Activated naive CD4-positive, alpha-beta T cell treated with anti-CD3 and anti-CD28 coated beads, Interleukin-2, amount 50 U/mL, for 72 hours (primary cell): ENCODE measurements at regions not wholly inside any gene's neighbourhood (a gene's known extent, or its start where the extent isn't known, plus 50 kb on each side); places are given as distances from the start of the nearest gene placed in this dataset.

Experiments
- ATAC-seq, 2 donors: fragments of 150-1000 bp; cut with Tn5 transposase; 2 replicates each; pipeline ENCODE4 v1.10.0; 2021; ENCODE audit warnings: mild to moderate bottlenecking in 2 of 2, moderate library complexity in 2 of 2
- DNase-seq, 2 donors: peaks; one replicate each; pipeline ENCODE4 v3.0.0; 2021 to 2022; ENCODE audit warnings: low spot score in 2 of 2
- H3K27ac Mint-ChIP-seq, 2 donors: one replicate each; pipeline ENCODE4 v1.8.0; 2022; ENCODE audit warnings: mild to moderate bottlenecking in 2 of 2, mixed read lengths in 2 of 2
- H3K36me3 Mint-ChIP-seq, 2 donors: one replicate each; pipeline ENCODE4 v1.8.0; 2022; ENCODE audit warnings: mixed read lengths in 2 of 2
- H3K9me3 Mint-ChIP-seq, 2 donors: one replicate each; pipeline ENCODE4 v1.8.0; 2022; ENCODE audit warnings: mixed read lengths in 2 of 2

GRCh38 chr16:76768948-76769347 lies 422.0 kb upstream of the MON1B start:
- no peak for ATAC-seq
- Mint-ChIP-seq H3K9me3 (peaks cover 21 to 29% of the 10 kb centered on the region in 2 donors), H3K36me3 (no peaks in the 10 kb centered on the region), H3K27ac (no peak overlapping the region)
- no peak for DNase-seq

- ATAC-seq (no peak), DNase-seq (no peak)
- no peak overlapping the region for H3K27ac Mint-ChIP-seq
- peaks cover 16 to 22% of the 10 kb centered on the region in 2 donors for H3K9me3 Mint-ChIP-seq
- H3K36me3 Mint-ChIP-seq, result no peaks in the 10 kb centered on the region
Observed at GRCh38 chr16:76771216-76771615, 419.8 kb upstream of the MON1B start.

GRCh38 chr16:76777721-76778465 lies 413.1 kb upstream of the MON1B start:
- H3K36me3 Mint-ChIP-seq, result no peaks in the 10 kb centered on the region
- H3K9me3 Mint-ChIP-seq, result peaks cover 11 to 13% of the 10 kb centered on the region in 2 donors
- DNase-seq, result no peak
- no peak overlapping the region for H3K27ac Mint-ChIP-seq
- ATAC-seq, result no peak

GRCh38 chr16:76780556-76780955 lies 410.4 kb upstream of the MON1B start:
- ATAC-seq (no peak), DNase-seq (no peak)
- Mint-ChIP-seq H3K27ac (no peak overlapping the region), H3K36me3 (no peaks in the 10 kb centered on the region), H3K9me3 (peaks cover 11 to 19% of the 10 kb centered on the region in 2 donors)

GRCh38 chr16:76784530-76784929 lies 406.5 kb upstream of the MON1B start:
- DNase-seq (no peak), ATAC-seq (no peak)
- H3K27ac Mint-ChIP-seq, result no peak overlapping the region
- H3K36me3 Mint-ChIP-seq, result no peaks in the 10 kb centered on the region
- H3K9me3 Mint-ChIP-seq, result peaks cover 12 to 22% of the 10 kb centered on the region in 2 donors

GRCh38 chr16:76787394-76787793 lies 403.6 kb upstream of the MON1B start:
- H3K9me3 Mint-ChIP-seq, result peaks cover 12 to 15% of the 10 kb centered on the region in 2 donors
- DNase-seq (no peak), ATAC-seq (no peak)
- no peaks in the 10 kb centered on the region for H3K36me3 Mint-ChIP-seq
- no peak overlapping the region for H3K27ac Mint-ChIP-seq

- DNase-seq (no peak), ATAC-seq (no peak)
- Mint-ChIP-seq H3K9me3 (peaks cover 10 to 15% of the 10 kb centered on the region in 2 donors), H3K36me3 (no peaks in the 10 kb centered on the region), H3K27ac (no peak overlapping the region)
Observed at GRCh38 chr16:76791151-76791550, 399.8 kb upstream of the MON1B start.

- no peaks in the 10 kb centered on the region for H3K36me3 Mint-ChIP-seq
- no peak for ATAC-seq
Observed at GRCh38 chr16:76796416-76796815, 394.6 kb upstream of the MON1B start.

GRCh38 chr16:76796978-76797377 lies 394.0 kb upstream of the MON1B start:
- H3K9me3 Mint-ChIP-seq, result peaks cover 2 to 5% of the 10 kb centered on the region in 2 donors
- no peak overlapping the region for H3K27ac Mint-ChIP-seq
- DNase-seq (no peak), ATAC-seq (no peak)
- no peaks in the 10 kb centered on the region for H3K36me3 Mint-ChIP-seq

More at GRCh38 chr16:76796416-76796815, 394.6 kb upstream of the MON1B start:
- Mint-ChIP-seq H3K27ac (no peak overlapping the region), H3K9me3 (peaks cover 0 to 3% of the 10 kb centered on the region in 2 donors)
- DNase-seq, result no peak

- DNase-seq (no peak), ATAC-seq (no peak)
- Mint-ChIP-seq H3K27ac (no peak overlapping the region), H3K9me3 (peaks cover 5 to 10% of the 10 kb centered on the region in 2 donors), H3K36me3 (no peaks in the 10 kb centered on the region)
Observed at GRCh38 chr16:76797457-76797856, 393.5 kb upstream of the MON1B start.

GRCh38 chr16:76800196-76800595 lies 390.8 kb upstream of the MON1B start:
- Mint-ChIP-seq H3K9me3 (peaks cover 20 to 23% of the 10 kb centered on the region in 2 donors), H3K36me3 (peaks cover 0 to 7% of the 10 kb centered on the region in 2 donors), H3K27ac (no peak overlapping the region)
- no peak for ATAC-seq
- DNase-seq, result no peak

- ATAC-seq (no peak), DNase-seq (no peak)
- H3K36me3 Mint-ChIP-seq, result peaks cover 0 to 7% of the 10 kb centered on the region in 2 donors
- H3K27ac Mint-ChIP-seq, result no peak overlapping the region
- peaks cover 21 to 24% of the 10 kb centered on the region in 2 donors for H3K9me3 Mint-ChIP-seq
Observed at GRCh38 chr16:76801357-76801756, 389.6 kb upstream of the MON1B start.

- DNase-seq (no peak), ATAC-seq (no peak)
- no peaks in the 10 kb centered on the region for H3K36me3 Mint-ChIP-seq
- no peak overlapping the region for H3K27ac Mint-ChIP-seq
- H3K9me3 Mint-ChIP-seq, result peaks cover 14 to 21% of the 10 kb centered on the region in 2 donors
Observed at GRCh38 chr16:76816475-76816874, 374.5 kb upstream of the MON1B start.

- Mint-ChIP-seq H3K9me3 (peaks cover 9 to 14% of the 10 kb centered on the region in 2 donors), H3K27ac (no peak overlapping the region)
- no peak for ATAC-seq
Observed at GRCh38 chr16:76818606-76819181, 372.3 kb upstream of the MON1B start.

GRCh38 chr16:76819226-76819916 lies 371.6 kb upstream of the MON1B start:
- Mint-ChIP-seq H3K9me3 (peaks cover 5 to 9% of the 10 kb centered on the region in 2 donors), H3K36me3 (no peaks in the 10 kb centered on the region), H3K27ac (no peak overlapping the region)
- ATAC-seq, result no peak
- no peak for DNase-seq

More at GRCh38 chr16:76818606-76819181, 372.3 kb upstream of the MON1B start:
- no peak for DNase-seq
- H3K36me3 Mint-ChIP-seq, result no peaks in the 10 kb centered on the region

GRCh38 chr16:76824221-76824620 lies 366.8 kb upstream of the MON1B start:
- peaks cover 1 to 10% of the 10 kb centered on the region in 2 donors for H3K9me3 Mint-ChIP-seq
- DNase-seq (no peak), ATAC-seq (no peak)
- no peaks in the 10 kb centered on the region for H3K36me3 Mint-ChIP-seq
- no peak overlapping the region for H3K27ac Mint-ChIP-seq

- ATAC-seq (no peak), DNase-seq (no peak)
- H3K36me3 Mint-ChIP-seq, result no peaks in the 10 kb centered on the region
- peaks cover 4 to 10% of the 10 kb centered on the region in 2 donors for H3K9me3 Mint-ChIP-seq
- H3K27ac Mint-ChIP-seq, result no peak overlapping the region
Observed at GRCh38 chr16:76824791-76825190, 366.2 kb upstream of the MON1B start.
